ENCODE measurements at regions not wholly inside any gene's neighbourhood (a gene's known extent, or its start where the extent isn't known, plus 50 kb on each side); places are given as distances from the start of the nearest gene placed in this dataset.
"Not testable (repeated sequence)": the region's sequence is repeated elsewhere in the genome, so short reads cannot be mapped to it uniquely, and the experiment has no call there.

- FAIRE-seq: no peak
Observed at GRCh38 chr3:82001276-82001923, 240.0 kb upstream of the GBE1 start.

- FAIRE-seq: no peak
Observed at GRCh38 chr3:82000773-82001172, 239.3 kb upstream of the GBE1 start.

GRCh38 chr3:82000350-82000749 is 238.9 kb upstream of the GBE1 start:
- no peak for FAIRE-seq

- FAIRE-seq: no peak
Observed at GRCh38 chr3:81998907-81999306, 237.5 kb upstream of the GBE1 start.

- no peak for FAIRE-seq
Observed at GRCh38 chr3:81998139-81998755, 236.8 kb upstream of the GBE1 start.

- FAIRE-seq: no peak
Observed at GRCh38 chr3:81997390-81997789, 235.9 kb upstream of the GBE1 start.

GRCh38 chr3:81995329-81995728 is 233.9 kb upstream of the GBE1 start:
- FAIRE-seq: no peak

GRCh38 chr3:81989758-81990157 is 228.3 kb upstream of the GBE1 start:
- no peak for FAIRE-seq

- FAIRE-seq: no peak
Observed at GRCh38 chr3:81989274-81989673, 227.8 kb upstream of the GBE1 start.

GRCh38 chr3:81987412-81987811 is 226.0 kb upstream of the GBE1 start:
- not testable (repeated sequence) for FAIRE-seq

- FAIRE-seq: no peak
Observed at GRCh38 chr3:81985996-81986723, 224.7 kb upstream of the GBE1 start.

GRCh38 chr3:81983382-81983781 is 221.9 kb upstream of the GBE1 start:
- no peak for FAIRE-seq

- FAIRE-seq: no peak
Observed at GRCh38 chr3:81980596-81981494, 219.4 kb upstream of the GBE1 start.

- FAIRE-seq: no peak
Observed at GRCh38 chr3:81974751-81975150, 213.3 kb upstream of the GBE1 start.

- FAIRE-seq: no peak
Observed at GRCh38 chr3:81968658-81969057, 207.2 kb upstream of the GBE1 start.

- FAIRE-seq: no peak
Observed at GRCh38 chr3:81967393-81967792, 205.9 kb upstream of the GBE1 start.

- FAIRE-seq: no peak
Observed at GRCh38 chr3:81965696-81966095, 204.3 kb upstream of the GBE1 start.

GRCh38 chr3:81962396-81962795 is 201.0 kb upstream of the GBE1 start:
- no peak for FAIRE-seq

GRCh38 chr3:81958972-81959640 is 197.7 kb upstream of the GBE1 start:
- no peak for FAIRE-seq

- no peak for FAIRE-seq
Observed at GRCh38 chr3:81955878-81956277, 194.4 kb upstream of the GBE1 start.

GRCh38 chr3:81953111-81953510 is 191.7 kb upstream of the GBE1 start:
- FAIRE-seq: no peak

- no peak for FAIRE-seq
Observed at GRCh38 chr3:81952141-81952540, 190.7 kb upstream of the GBE1 start.

GRCh38 chr3:81951636-81952035 is 190.2 kb upstream of the GBE1 start:
- no peak for FAIRE-seq
